Ovary (tissue), 3 donors: ENCODE measurements at regions not wholly inside any gene's neighbourhood (a gene's known extent, or its start where the extent isn't known, plus 50 kb on each side); places are given as distances from the start of the nearest gene placed in this dataset.

Source experiments
- CTCF ChIP-seq, 3 donors: fragments of 450-650 bp in 2 of 3; fragments of 200-600 bp in 1 of 3; IDR thresholded peaks; one replicate each; pipeline versions ENCODE4 v1.5.1 to v1.8.0; 2016 to 2022; ENCODE audit warnings: antibody characterized with exemption in 3 of 3, mild to moderate bottlenecking in 1 of 3
- EP300 ChIP-seq: sonication (generic); formaldehyde crosslinking; IDR thresholded peaks from one replicate; pipeline ENCODE4 v1.6.1; 2017; ENCODE audit warnings: antibody characterized with exemption
- POLR2A ChIP-seq: fragments of 450-650 bp; IDR thresholded peaks from one replicate; pipeline ENCODE4 v1.6.1; 2017; ENCODE audit warnings: antibody characterized with exemption, mild to moderate bottlenecking, moderate library complexity
- donor health status: DM: no; HTN: no; CAD: no.

GRCh38 chr9:109597496-109597895, 99.4 kb upstream of the PTPN3 start:
- no peak for TF ChIP-seq CTCF (IDR thresholded peaks at IDR 0.05)
- TF ChIP-seq POLR2A = no peak
- TF ChIP-seq EP300 = no peak
